Activated naive CD4-positive, alpha-beta T cell treated with anti-CD3 and anti-CD28 coated beads, Interleukin-2, amount 50 U/mL, for 72 hours (primary cell): ENCODE measurements at regions not wholly inside any gene's neighbourhood (a gene's known extent, or its start where the extent isn't known, plus 50 kb on each side); places are given as distances from the start of the nearest gene placed in this dataset.

ENCODE experiments used
- ATAC-seq, 2 donors: fragments of 150-1000 bp; cut with Tn5 transposase; 2 replicates each; pipeline ENCODE4 v1.10.0; 2021; ENCODE audit warnings: mild to moderate bottlenecking in 2 of 2, moderate library complexity in 2 of 2
- DNase-seq, 2 donors: peaks; one replicate each; pipeline ENCODE4 v3.0.0; 2021 to 2022; ENCODE audit warnings: low spot score in 2 of 2
- H3K27ac Mint-ChIP-seq, 2 donors: one replicate each; pipeline ENCODE4 v1.8.0; 2022; ENCODE audit warnings: mild to moderate bottlenecking in 2 of 2, mixed read lengths in 2 of 2
- H3K36me3 Mint-ChIP-seq, 2 donors: one replicate each; pipeline ENCODE4 v1.8.0; 2022; ENCODE audit warnings: mixed read lengths in 2 of 2
- H3K9me3 Mint-ChIP-seq, 2 donors: one replicate each; pipeline ENCODE4 v1.8.0; 2022; ENCODE audit warnings: mixed read lengths in 2 of 2

- no peak for DNase-seq
- no peaks in the 10 kb centered on the region for H3K36me3 Mint-ChIP-seq
- ATAC-seq = no peak
- H3K9me3 Mint-ChIP-seq = no peaks in the 10 kb centered on the region
- H3K27ac Mint-ChIP-seq = no peak overlapping the region
These were observed 76.9 kb upstream of the ADAMTSL1 start for GRCh38 chr9:18397076-18397475.

GRCh38 chr9:18398038-18398437 is 75.9 kb upstream of the ADAMTSL1 start:
- Mint-ChIP-seq H3K27ac (no peak overlapping the region), H3K9me3 (peaks cover 0 to 3% of the 10 kb centered on the region in 2 donors), H3K36me3 (no peaks in the 10 kb centered on the region)
- DNase-seq (no peak), ATAC-seq (no peak)

GRCh38 chr9:18404434-18405029 is 69.4 kb upstream of the ADAMTSL1 start:
- DNase-seq = no peak
- no peaks in the 10 kb centered on the region for H3K36me3 Mint-ChIP-seq
- no peak for ATAC-seq
- no peak overlapping the region for H3K27ac Mint-ChIP-seq
- peaks cover 0 to 3% of the 10 kb centered on the region in 2 donors for H3K9me3 Mint-ChIP-seq

- Mint-ChIP-seq H3K36me3 (no peaks in the 10 kb centered on the region), H3K27ac (no peak overlapping the region), H3K9me3 (peaks cover 0 to 3% of the 10 kb centered on the region in 2 donors)
- DNase-seq (no peak), ATAC-seq (no peak)
These were observed 68.7 kb upstream of the ADAMTSL1 start for GRCh38 chr9:18405240-18405639.

- Mint-ChIP-seq H3K36me3 (no peaks in the 10 kb centered on the region), H3K9me3 (no peaks in the 10 kb centered on the region), H3K27ac (no peak overlapping the region)
- ATAC-seq (no peak), DNase-seq (no peak)
These were observed 63.0 kb upstream of the ADAMTSL1 start for GRCh38 chr9:18410983-18411382.

- H3K36me3 Mint-ChIP-seq = no peaks in the 10 kb centered on the region
- DNase-seq (no peak), ATAC-seq (no peak)
- peaks cover 0 to 8% of the 10 kb centered on the region in 2 donors for H3K9me3 Mint-ChIP-seq
- H3K27ac Mint-ChIP-seq = no peak overlapping the region
These were observed 52.6 kb upstream of the ADAMTSL1 start for GRCh38 chr9:18421391-18421790.

GRCh38 chr9:18422296-18423036 is 51.5 kb upstream of the ADAMTSL1 start:
- no peaks in the 10 kb centered on the region for H3K36me3 Mint-ChIP-seq
- peaks cover 0 to 8% of the 10 kb centered on the region in 2 donors for H3K9me3 Mint-ChIP-seq
- ATAC-seq = no peak
- H3K27ac Mint-ChIP-seq = no peak overlapping the region
- no peak for DNase-seq

GRCh38 chr9:18423791-18424531 is 50.0 kb upstream of the ADAMTSL1 start:
- H3K27ac Mint-ChIP-seq = no peak overlapping the region
- no peaks in the 10 kb centered on the region for H3K36me3 Mint-ChIP-seq
- DNase-seq (no peak), ATAC-seq (no peak)
- H3K9me3 Mint-ChIP-seq = peaks cover 0 to 8% of the 10 kb centered on the region in 2 donors
